SK-N-SH treated with all-trans-retinoic acid at 6 μM for 48 hours (cell line): ENCODE measurements at regions not wholly inside any gene's neighbourhood (a gene's known extent, or its start where the extent isn't known, plus 50 kb on each side); places are given as distances from the start of the nearest gene placed in this dataset.

Experiments
- ATAC-seq: fragments of 200-7000 bp; cut with Tn5 transposase; 3 replicates; pipeline ENCODE4 v1.9.1; 2020; ENCODE audit warnings: mild to moderate bottlenecking, moderate library complexity
- ARNTL ChIP-seq: fragments of 450-650 bp; formaldehyde crosslinking; IDR thresholded peaks from 2 replicates; pipeline ENCODE4 v1.5.0; 2020; ENCODE audit warnings: low read depth, mild to moderate bottlenecking, moderate library complexity, borderline replicate concordance
- BACH2 ChIP-seq: fragments of 250-450 bp; sonication (Bioruptor Pico); IDR thresholded peaks from 2 replicates; pipeline ENCODE4 v1.9.0; 2021; ENCODE audit warnings: mild to moderate bottlenecking, borderline replicate concordance
- CREB5 ChIP-seq: fragments of 250-450 bp; sonication (Bioruptor Pico); IDR thresholded peaks from 2 replicates; pipeline ENCODE4 v1.5.1; 2020; ENCODE audit warnings: low read depth, mild to moderate bottlenecking, moderate library complexity
- CSDC2 ChIP-seq: fragments of 250-450 bp; sonication (Bioruptor Pico); IDR thresholded peaks from 2 replicates; pipeline ENCODE4 v1.5.0; 2020; ENCODE audit warnings: mild to moderate bottlenecking, moderate library complexity
- CSRNP3 ChIP-seq: fragments of 250-450 bp; sonication (Bioruptor Pico); IDR thresholded peaks from 2 replicates; pipeline ENCODE4 v1.5.1; 2021; ENCODE audit warnings: mild to moderate bottlenecking, moderate library complexity
- ESRRG ChIP-seq: fragments of 250-450 bp; sonication (Bioruptor Pico); IDR thresholded peaks from 2 replicates; pipeline ENCODE4 v1.6.1; 2021; ENCODE audit warnings: mild to moderate bottlenecking
- GLIS3 ChIP-seq: fragments of 250-450 bp; sonication (Bioruptor Pico); IDR thresholded peaks from 2 replicates; pipeline ENCODE4 v1.5.0; 2020; ENCODE audit warnings: mild to moderate bottlenecking, moderate library complexity
- ISL1 ChIP-seq: fragments of 250-450 bp; sonication (Bioruptor Pico); IDR thresholded peaks from 2 replicates; pipeline ENCODE4 v2.1.2; 2022; ENCODE audit warnings: mild to moderate bottlenecking, moderate library complexity
- OSR1 ChIP-seq: fragments of 250-450 bp; sonication (Bioruptor Pico); IDR thresholded peaks from 2 replicates; pipeline ENCODE4 v1.8.0; 2022; ENCODE audit warnings: moderate library complexity, mild to moderate bottlenecking, inconsistent platforms
- PATZ1 ChIP-seq: fragments of 250-450 bp; sonication (Bioruptor Pico); IDR thresholded peaks from 2 replicates; pipeline ENCODE4 v1.8.0; 2020; ENCODE audit warnings: mild to moderate bottlenecking, moderate library complexity, borderline replicate concordance
- PPARA ChIP-seq: fragments of 250-450 bp; sonication (Bioruptor Pico); IDR thresholded peaks from 2 replicates; pipeline ENCODE4 v1.5.0; 2020; ENCODE audit warnings: mild to moderate bottlenecking, borderline replicate concordance
- RARB ChIP-seq: fragments of 250-450 bp; sonication (Bioruptor Pico); IDR thresholded peaks from 2 replicates; pipeline ENCODE4 v1.8.0; 2021; ENCODE audit warnings: mild to moderate bottlenecking, moderate library complexity
- SNAI2 ChIP-seq: fragments of 250-450 bp; sonication (Bioruptor Pico); IDR thresholded peaks from 2 replicates; pipeline ENCODE4 v1.5.0; 2020; ENCODE audit warnings: mild to moderate bottlenecking, moderate library complexity
- TOX ChIP-seq: fragments of 250-450 bp; sonication (Bioruptor Pico); IDR thresholded peaks from 2 replicates; pipeline ENCODE4 v1.8.0; 2021; ENCODE audit warnings: mild to moderate bottlenecking, moderate library complexity, borderline replicate concordance
- ZC3H10 ChIP-seq: fragments of 250-450 bp; sonication (Bioruptor Pico); IDR thresholded peaks from 2 replicates; pipeline ENCODE4 v1.5.1; 2021; ENCODE audit warnings: mild to moderate bottlenecking, moderate library complexity
- ZFP3 ChIP-seq: fragments of 250-450 bp; sonication (Bioruptor Pico); IDR thresholded peaks from 2 replicates; pipeline ENCODE4 v1.5.0; 2020; ENCODE audit warnings: mild to moderate bottlenecking, moderate library complexity
- ZFP30 ChIP-seq: fragments of 450-650 bp; formaldehyde crosslinking; IDR thresholded peaks from 2 replicates; pipeline ENCODE4 v1.5.0; 2022; ENCODE audit warnings: mild to moderate bottlenecking, moderate library complexity
- ZNF565 ChIP-seq: fragments of 450-650 bp; formaldehyde crosslinking; conservative IDR thresholded peaks from 2 replicates; pipeline ENCODE4 v1.5.0; 2020; ENCODE audit warnings: low read depth, mild to moderate bottlenecking, moderate library complexity
- ZNF70 ChIP-seq: fragments of 450-650 bp; formaldehyde crosslinking; IDR thresholded peaks from 2 replicates; pipeline ENCODE4 v1.5.0; 2020; ENCODE audit warnings: mild to moderate bottlenecking, moderate library complexity
- ZNF8 ChIP-seq: fragments of 450-650 bp; formaldehyde crosslinking; IDR thresholded peaks from 2 replicates; pipeline ENCODE4 v1.5.0; 2020; ENCODE audit warnings: mild to moderate bottlenecking, moderate library complexity
- TF ChIP-seq, protein P1 (sequence below): fragments of 250-450 bp; sonication (Bioruptor Pico); IDR thresholded peaks from 2 replicates; pipeline ENCODE4 v1.8.0; 2021; ENCODE audit warnings: low read depth, mild to moderate bottlenecking, moderate library complexity, borderline replicate concordance

DNA sequence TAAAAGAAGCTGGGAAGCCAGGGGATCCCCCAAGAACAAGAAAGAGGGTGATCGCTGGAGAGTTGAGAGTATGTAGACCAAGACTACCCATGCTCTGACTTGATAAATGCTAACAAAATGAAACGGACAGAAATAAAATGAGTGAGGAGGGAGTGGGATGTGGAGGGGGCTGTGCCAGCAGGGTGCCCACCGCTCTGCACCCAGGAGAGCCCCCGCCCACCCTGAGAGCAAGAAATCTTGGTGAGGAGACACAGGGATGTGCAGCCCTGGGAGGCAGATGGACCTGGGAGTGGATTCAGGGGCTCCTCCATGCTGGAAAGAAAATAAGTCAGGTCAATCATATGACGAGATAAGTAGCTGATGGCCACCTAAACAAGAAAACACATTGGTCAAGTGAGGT is 590.9 kb downstream of the AJAP1 start:
- no peak for ATAC-seq
- no peak for TF ChIP-seq ZFP3 (CRISPR knock-in tag)
- no peak for TF ChIP-seq ZNF565 (CRISPR knock-in tag)
- no peak for TF ChIP-seq CSRNP3 (CRISPR knock-in tag)
- no peak for TF ChIP-seq GLIS3
- TF ChIP-seq, protein P1, sequence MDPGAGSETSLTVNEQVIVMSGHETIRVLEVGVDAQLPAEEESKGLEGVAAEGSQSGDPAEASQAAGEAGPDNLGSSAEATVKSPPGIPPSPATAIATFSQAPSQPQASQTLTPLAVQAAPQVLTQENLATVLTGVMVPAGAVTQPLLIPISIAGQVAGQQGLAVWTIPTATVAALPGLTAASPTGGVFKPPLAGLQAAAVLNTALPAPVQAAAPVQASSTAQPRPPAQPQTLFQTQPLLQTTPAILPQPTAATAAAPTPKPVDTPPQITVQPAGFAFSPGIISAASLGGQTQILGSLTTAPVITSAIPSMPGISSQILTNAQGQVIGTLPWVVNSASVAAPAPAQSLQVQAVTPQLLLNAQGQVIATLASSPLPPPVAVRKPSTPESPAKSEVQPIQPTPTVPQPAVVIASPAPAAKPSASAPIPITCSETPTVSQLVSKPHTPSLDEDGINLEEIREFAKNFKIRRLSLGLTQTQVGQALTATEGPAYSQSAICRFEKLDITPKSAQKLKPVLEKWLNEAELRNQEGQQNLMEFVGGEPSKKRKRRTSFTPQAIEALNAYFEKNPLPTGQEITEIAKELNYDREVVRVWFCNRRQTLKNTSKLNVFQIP: no peak
- TF ChIP-seq TOX (CRISPR knock-in tag): no peak
- TF ChIP-seq PATZ1 (CRISPR knock-in tag): no peak
- TF ChIP-seq RARB: no peak
- no peak for TF ChIP-seq SNAI2
- TF ChIP-seq ARNTL (CRISPR knock-in tag): no peak
- TF ChIP-seq BACH2 (CRISPR knock-in tag): no peak
- TF ChIP-seq ZNF8 (CRISPR knock-in tag): no peak
- TF ChIP-seq CSDC2 (CRISPR knock-in tag): no peak
- TF ChIP-seq ESRRG (CRISPR knock-in tag): no peak
- no peak for TF ChIP-seq CREB5 (CRISPR knock-in tag)
- no peak for TF ChIP-seq OSR1
- no peak for TF ChIP-seq ZNF70 (CRISPR knock-in tag)
- no peak for TF ChIP-seq ZFP30 (CRISPR knock-in tag)

DNA sequence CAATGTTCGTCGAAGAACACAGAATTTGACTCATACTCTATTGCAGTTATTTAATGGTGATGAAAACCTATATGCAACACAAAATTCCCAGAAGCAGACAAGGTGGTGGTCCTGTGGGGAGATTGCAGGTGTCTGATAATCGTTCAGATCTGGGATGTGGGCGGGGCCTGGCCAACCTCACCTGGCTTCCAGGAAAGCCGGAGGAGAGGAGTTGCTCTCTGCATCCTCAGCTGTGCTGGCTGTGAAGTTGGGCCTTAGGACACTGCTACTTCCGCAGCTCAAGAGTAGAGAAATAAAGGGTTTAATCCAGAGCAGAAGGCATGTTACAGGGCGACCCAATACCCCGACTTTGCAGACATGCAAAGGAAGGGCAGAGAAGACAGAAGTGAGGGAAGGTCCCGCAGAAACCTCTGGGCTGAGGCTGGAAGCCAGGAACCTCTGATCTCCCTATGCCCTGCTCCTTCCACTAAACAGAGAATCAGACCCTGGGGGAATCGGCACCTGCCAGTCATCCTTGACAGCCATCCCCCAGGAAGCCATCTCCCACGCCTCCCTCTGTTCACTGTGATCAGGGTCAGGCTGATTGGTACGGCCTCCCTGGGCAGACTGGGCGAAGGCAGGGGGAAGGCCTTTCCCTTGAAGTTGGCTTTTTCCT is 590.3 kb downstream of the AJAP1 start:
- TF ChIP-seq ZFP3 (CRISPR knock-in tag): no peak
- no peak for TF ChIP-seq CREB5 (CRISPR knock-in tag)
- no peak for TF ChIP-seq ZC3H10
- TF ChIP-seq OSR1: no peak
- no peak for TF ChIP-seq GLIS3
- no peak for TF ChIP-seq CSDC2 (CRISPR knock-in tag)
- no peak for TF ChIP-seq ESRRG (CRISPR knock-in tag)
- TF ChIP-seq ARNTL (CRISPR knock-in tag): no peak
- ATAC-seq: no peak

GRCh38 chr1:5242850-5243249 is 588.4 kb downstream of the AJAP1 start:
- ATAC-seq: no peak

More at GRCh38 chr1:5242850-5243249, 588.4 kb downstream of the AJAP1 start:
- TF ChIP-seq PPARA (CRISPR knock-in tag): no peak
- no peak for TF ChIP-seq ISL1 (CRISPR knock-in tag)
- no peak for TF ChIP-seq CSDC2 (CRISPR knock-in tag)
- TF ChIP-seq, protein P1: no peak
- no peak for TF ChIP-seq ESRRG (CRISPR knock-in tag)
- no peak for TF ChIP-seq ZFP30 (CRISPR knock-in tag)
- TF ChIP-seq PATZ1 (CRISPR knock-in tag): no peak
- TF ChIP-seq CSRNP3 (CRISPR knock-in tag): no peak
